HG03097 (cell line): ENCODE measurements at regions not wholly inside any gene's neighbourhood (a gene's known extent, or its start where the extent isn't known, plus 50 kb on each side); places are given as distances from the start of the nearest gene placed in this dataset.

Experiments used
- ATAC-seq: cut with Tn5 transposase; IDR thresholded peaks from one replicate; pipeline ENCODE4 v1.9.1; 2021; ENCODE audit not compliant: unreplicated experiment, low FRiP score

DNA sequence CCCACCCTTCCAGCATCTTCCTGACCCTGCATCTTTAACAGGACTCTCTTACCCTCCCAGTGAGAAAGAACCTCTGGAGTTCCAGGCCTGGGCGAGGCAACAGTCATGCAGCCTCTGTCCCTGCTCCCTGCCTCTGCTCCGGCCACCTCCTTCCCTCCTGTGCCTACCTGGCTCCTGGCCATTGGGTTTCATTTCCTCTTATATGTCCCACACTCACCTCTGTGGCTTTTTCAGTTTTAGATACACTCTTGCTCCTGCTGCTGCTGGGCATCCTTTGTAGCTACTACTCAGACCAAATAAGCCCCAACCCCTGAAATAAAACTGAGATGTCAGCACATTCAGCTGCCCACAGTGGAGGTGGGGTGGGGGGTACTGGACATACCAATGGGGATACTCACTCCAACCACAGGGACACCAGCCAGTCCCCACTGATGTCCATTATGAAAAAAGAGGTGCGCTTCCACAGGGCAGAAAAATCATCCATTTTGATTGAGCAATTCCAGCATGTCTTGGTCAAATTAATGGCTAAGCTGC, 99.1 kb upstream of the NRXN3 start:
- ATAC-seq = no peak

DNA sequence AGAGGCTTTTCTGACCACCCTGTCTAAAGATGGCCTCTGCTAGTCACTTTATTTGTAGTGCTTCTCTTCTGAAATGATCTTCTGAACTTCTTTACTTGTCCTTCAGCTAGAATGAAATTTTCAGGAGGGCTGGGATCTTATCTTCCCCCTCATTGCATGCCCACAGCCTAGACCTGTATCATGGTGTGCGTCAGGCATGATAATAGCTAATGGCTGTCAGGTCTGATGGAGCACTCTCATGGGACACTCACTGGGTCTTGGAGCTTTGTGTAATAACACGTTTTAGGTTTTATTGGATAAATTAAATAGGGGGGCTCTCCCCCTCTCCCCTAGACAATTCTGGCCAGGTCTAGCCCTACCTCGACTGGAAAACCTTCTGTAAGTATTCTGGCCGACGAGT, 97.1 kb upstream of the NRXN3 start:
- ATAC-seq = no peak

DNA sequence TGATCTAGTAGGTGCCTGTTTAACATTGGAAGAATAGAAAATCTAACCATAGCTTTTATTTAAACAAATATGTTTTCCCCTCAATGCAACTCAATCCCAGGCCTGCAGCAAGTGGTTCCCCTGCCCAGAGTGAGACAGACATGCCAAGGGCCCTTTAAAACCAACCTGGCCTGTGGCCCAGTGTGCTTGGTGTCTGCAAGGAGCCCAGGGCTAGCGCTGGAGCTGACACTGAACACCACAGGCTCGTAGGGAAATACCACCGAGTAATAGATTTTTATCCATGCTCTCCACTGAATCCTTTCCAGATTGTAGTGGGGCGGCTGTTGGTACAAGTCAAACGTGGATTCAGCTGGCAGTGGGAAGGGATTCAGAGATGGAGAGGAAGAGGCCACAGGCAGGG, 95.6 kb upstream of the NRXN3 start:
- no peak for ATAC-seq

DNA sequence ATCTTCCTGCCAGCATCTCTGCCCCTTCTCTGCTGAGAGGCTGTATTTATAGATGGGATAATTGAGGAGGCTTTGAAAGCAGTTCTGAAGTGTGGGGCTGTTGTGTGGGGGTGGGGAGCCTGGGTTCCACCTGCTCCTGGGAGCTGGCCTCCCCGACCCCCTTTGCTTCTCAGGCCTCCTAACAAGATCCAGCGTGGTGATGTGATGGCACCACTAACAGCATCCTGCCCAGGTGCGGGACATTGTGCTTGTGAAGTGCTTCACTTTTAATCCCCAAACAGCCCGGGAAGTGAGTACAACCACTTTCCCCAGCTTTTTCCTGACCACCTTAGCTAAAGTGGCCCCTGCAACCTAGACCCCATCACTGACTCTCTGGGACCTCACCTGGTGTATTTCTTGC, 95.1 kb upstream of the NRXN3 start:
- no peak for ATAC-seq

DNA sequence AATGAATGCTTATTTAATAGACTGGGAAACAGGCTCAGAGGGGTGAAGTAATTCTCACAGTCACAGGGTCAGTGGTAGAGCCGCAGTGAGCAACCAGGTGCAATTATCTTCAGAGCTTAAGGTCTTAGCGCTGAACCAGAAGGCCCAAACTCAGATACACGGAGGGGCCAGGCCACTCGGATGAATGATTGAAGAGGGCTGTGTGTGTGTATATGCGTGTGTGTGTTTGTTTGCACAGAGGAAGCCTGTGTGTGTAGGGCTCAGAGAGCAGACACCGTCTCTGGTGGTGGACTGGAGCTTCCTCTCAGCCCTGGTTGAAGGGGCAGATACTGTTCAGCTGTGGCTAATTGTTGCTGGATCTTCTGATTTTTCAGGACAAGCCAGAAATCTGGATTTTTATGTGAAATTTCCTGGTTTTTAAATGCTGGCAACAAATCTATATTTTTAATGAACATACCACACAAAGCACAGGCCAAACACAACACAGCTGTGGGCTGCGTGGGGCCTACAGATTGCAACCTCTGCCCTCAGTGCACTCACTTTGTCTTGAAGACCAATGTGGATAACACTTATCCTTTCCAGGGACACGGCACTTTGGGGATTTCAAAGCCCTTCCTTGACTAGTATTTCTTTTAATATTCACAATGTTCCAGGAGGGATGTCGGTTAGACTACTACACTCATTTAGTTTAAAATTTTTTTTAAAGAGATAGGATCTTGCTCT, 94.5 kb upstream of the NRXN3 start:
- ATAC-seq = no peak

DNA sequence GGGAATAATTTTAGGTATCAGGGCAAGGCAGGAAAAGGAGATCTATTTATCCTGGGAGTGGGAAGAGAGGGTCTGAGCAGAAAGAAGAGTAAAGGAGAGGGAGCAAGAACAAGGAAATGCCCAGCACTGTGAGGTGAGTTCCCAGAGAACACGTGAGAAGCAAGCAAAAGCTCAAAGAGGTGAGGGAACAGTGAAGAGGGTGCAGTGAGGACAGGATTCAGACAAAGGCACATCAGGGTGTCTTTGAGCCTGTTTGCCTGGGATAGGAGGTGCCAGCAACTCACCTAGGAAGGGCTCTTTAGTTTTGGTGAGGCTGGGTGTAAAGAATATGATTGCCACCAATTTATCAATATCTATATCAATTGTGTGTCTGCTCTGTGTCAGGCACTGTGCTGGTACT, 88.9 kb upstream of the NRXN3 start:
- no peak for ATAC-seq

DNA sequence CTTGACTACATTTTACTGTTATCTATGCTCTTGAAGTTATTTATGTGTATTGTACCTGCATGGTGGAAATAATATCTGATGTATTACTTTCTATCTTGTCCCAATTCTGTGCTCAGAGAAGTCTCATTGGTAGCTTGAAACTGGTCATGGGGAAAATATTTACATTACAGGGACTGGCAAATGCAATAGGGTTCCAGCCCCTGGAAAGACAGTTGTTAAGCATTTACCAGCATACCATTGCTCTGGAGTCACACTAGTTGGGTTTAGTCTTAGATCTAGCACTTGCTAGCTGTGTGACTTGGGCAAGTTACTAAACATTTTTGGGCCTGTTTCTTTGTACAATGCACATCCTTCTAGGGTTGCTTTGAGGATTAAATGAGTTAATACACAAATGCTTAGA, 86.3 kb upstream of the NRXN3 start:
- ATAC-seq = no peak

DNA sequence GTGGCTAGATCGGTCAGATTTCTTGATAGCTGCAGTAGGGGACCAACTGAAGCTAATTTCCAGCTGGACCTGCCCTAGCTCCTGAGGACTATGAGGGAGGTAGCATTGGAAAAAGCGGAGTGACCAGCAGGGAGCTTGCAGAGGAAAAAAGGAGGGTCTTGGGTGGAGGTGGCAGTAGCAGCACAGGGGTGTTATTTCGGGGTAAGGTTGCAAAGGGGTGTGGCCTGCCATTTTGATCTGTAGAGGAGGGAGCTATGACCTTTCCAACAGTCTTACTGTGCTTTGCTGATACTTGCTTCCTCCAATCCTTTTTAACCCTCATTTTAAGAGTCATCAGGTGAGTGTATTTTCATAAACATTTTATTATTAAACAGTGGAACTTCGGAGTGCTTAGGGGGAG, 83.8 kb upstream of the NRXN3 start:
- no peak for ATAC-seq

DNA sequence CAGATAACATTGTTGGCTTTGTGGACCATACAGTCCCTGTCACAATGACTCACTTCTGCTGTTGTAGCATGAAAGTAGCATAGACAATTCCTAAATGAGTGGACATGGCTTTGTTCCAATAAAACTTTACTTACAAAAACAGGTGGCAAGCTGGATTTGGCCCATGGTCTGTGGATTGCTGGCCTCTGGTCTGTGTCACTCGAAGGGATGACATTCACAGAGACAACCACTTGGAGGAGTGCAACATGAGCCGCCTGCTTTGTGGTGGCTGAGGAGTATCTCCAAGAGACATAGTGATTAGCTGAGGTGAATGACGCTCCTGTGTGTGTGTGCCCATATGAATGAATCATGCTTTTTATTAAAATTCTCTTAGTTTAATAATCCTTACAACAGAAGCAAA, 81.3 kb upstream of the NRXN3 start:
- ATAC-seq = no peak

DNA sequence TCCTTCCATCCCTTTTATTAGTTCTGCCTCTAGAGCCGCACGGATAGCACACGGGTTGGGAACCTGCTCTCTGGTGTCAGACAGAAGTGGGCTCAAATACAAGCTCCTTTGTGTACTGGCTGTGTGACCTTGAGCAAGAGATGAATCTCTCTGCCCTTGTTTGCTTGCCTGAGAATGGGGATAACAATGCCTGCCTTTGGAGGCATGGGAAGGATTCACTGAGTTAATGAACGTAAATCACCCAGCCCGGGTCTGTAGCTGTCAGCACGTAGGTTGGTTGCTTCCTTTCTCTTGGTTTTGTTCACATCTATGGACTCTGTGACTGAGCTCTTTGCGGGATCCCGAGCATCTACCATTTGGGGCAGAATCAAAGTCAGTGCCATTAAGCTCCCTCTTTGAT, 79.3 kb upstream of the NRXN3 start:
- ATAC-seq = no peak

DNA sequence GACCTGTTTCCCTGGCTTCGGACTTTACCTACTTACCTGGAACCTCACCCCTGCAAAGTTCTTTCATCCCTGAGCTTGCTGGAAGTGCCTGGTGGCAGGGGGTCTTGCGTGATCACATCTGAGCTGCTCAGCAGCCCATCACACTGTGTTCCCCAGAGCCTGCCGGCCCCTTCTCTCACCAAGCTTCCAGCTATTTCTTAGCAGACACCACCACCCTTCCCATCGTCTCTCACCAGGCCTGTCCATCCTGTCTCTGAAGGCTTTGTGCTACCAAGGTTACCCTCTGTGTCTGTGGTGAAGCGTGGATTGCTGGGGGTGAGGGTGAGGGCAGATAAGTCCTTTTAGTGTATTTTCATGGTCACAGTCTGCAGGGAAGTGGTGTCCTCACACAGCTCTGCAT, 78.8 kb upstream of the NRXN3 start:
- no peak for ATAC-seq

DNA sequence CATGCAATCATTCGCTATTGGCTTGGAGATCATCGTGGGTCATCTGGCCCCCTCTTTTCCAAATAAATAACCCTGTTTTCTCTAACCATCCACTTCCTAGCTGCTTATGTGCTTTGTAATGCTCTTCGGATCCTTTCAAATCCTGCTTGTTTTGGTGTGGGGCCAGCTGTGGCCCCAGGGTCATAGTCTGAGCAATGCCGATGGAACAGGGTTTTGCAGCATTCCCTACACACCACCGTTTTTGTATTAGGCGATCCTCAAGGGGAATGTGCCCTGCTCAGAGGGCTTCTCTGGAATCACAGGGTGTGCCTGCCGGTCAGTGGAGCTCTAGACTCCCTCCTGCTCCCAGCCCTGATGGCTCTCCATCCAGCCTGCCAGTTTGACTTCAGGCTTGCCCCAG, 78.1 kb upstream of the NRXN3 start:
- ATAC-seq = no peak

DNA sequence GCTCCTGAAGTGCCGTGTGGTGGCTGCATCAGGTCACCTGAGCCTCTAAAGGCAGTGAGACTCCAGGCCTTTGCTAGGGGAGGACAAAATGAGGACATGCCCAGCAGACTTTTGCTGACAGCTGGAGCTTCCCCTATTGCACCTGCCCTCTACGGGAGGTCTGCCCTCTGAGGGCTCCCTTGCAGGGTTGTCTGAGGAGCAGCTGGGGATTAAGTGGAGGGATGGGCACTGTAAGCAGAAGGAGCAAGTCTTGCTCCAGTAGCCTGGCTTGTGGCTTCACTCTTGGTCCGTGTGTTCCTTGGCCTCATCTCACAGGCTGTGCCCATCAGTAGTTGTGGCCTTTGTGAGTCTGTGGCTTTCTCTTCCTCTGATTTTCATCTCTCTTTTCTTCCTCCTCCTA, 66.9 kb upstream of the NRXN3 start:
- ATAC-seq = no peak

DNA sequence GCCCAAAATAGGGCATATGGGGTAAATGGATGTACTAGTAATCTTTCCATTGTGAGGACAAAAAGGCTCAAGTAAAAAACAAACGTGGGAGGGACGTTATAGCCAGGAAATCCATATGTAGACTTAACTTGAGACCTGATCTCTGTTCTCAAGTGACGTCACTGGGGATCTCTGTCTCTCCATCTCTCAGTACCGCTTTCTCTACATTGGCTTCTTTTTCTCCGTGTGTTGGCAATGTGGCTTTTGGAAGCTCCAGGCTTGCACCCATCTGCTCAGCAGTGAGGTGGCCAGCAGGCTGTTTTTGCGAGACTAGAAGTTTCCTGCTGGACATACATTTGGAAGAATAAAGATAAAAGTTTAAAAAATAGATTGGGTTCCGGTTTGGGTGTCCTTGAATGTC, 66.0 kb upstream of the NRXN3 start:
- ATAC-seq = no peak

DNA sequence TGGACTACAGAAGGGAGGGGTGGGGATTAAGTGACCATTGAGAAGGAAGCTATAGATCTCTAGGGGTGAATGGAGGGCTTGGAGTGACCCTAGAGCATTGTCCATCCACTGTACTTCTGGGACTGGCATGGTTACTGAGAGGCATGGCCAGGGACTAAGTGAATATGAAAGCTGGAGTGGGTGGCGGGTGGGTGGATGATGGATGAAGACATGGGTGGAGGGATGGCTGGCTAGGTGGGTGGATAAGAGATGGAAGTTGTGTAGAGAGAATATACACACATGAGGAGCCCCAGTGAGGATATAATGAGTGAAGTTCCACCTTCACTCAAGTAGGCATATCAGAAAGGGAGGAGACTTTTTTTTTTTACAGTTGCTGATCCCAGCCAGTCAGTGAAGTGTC, 65.5 kb upstream of the NRXN3 start:
- no peak for ATAC-seq

DNA sequence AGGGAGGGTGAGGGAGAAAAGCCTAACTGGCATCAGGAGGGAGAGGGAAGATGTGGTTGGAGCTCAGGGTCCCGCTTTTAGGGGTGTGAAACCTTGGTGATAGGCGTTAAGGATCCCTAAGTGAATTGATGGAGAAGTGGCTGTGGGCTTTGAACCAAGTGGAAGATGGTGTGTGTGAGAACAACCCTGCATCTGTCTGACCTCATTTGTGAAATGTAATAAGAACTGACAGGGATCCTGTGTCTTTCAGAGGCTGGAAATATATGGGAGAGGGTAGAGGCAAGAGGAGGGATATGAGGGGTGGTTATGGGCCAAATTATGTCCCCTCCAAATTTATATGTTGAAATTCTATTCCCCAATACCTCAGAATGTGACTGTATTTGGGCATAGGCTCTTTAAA, 63.8 kb upstream of the NRXN3 start:
- ATAC-seq = no peak

DNA sequence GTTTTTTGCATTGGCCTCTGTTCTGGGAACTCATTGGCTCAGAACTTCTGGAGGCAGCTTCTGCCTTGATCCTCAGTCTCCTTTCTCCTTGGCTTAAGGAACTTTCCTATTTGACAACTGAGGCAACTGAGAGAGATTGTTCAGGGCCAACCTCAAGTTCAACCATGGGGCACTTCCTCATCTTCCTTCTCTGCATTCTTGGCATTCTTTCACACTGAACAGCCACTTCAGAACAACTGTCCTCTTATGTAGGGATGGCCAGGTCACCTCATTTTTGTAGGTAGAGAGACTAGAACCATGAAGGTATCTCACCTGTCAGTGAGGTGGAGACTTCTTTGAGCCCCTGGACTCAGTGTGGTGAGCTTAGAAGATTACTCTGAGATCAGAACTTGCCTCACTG, 63.0 kb upstream of the NRXN3 start:
- ATAC-seq = no peak

DNA sequence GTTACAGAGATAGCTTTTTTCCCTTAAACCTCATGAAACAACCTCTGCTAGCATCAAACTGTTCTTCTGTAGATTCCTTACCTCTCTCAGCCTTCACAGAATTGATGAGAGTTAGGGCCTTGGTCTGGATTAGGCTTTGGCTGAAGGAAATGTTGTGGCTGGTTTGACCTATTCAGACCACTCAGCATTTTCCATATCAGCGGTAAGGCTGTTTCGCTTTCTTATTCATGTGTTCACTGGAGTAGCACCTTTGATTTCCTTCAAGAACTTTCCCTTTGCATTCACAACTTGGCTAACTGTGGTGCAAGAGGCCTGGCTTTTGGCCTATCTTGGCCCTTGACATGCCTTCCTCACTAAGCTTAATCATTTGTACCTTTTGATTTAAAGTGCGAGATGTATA, 50.7 kb upstream of the NRXN3 start:
- no peak for ATAC-seq
